HepG2 (cell line): ENCODE measurements at regions not wholly inside any gene's neighbourhood (a gene's known extent, or its start where the extent isn't known, plus 50 kb on each side); places are given as distances from the start of the nearest gene placed in this dataset.

Source experiments
- AKNA ChIP-seq: sonication (generic); formaldehyde crosslinking; IDR thresholded peaks from 2 replicates; pipeline ENCODE4 v1.4.0; 2020; ENCODE audit warnings: missing genetic modification reagents, borderline replicate concordance
- ARNT ChIP-seq: fragments of 450-650 bp; IDR thresholded peaks from 2 replicates; pipeline ENCODE4 v1.6.1; 2017
- ATF5 ChIP-seq: sonication (generic); formaldehyde crosslinking; IDR thresholded peaks from 2 replicates; pipeline ENCODE4 v1.4.0; 2020; ENCODE audit warnings: mild to moderate bottlenecking, low read depth, missing genetic modification reagents
- EED ChIP-seq: sonication (generic); formaldehyde crosslinking; IDR thresholded peaks from 2 replicates; pipeline ENCODE4 v1.5.0; 2020; ENCODE audit warnings: mild to moderate bottlenecking, missing genetic modification reagents
- GPBP1L1 ChIP-seq: sonication (generic); formaldehyde crosslinking; IDR thresholded peaks from 2 replicates; pipeline ENCODE4 v1.5.0; 2020; ENCODE audit warnings: mild to moderate bottlenecking, missing genetic modification reagents
- IRF1 ChIP-seq: sonication (generic); formaldehyde crosslinking; IDR thresholded peaks from 2 replicates; pipeline ENCODE4 v1.4.0; 2020; ENCODE audit warnings: low read depth, mild to moderate bottlenecking, missing genetic modification reagents
- KLF15 ChIP-seq: sonication (generic); formaldehyde crosslinking; IDR thresholded peaks from 2 replicates; pipeline ENCODE4 v1.8.1; 2023; ENCODE audit warnings: borderline replicate concordance, mild to moderate bottlenecking, inconsistent platforms, missing genetic modification reagents, mixed read lengths
- NFKB2 ChIP-seq: sonication (generic); formaldehyde crosslinking; IDR thresholded peaks from 2 replicates; pipeline ENCODE4 v1.4.0; 2020; ENCODE audit warnings: missing genetic modification reagents, borderline replicate concordance
- NFYB ChIP-seq: sonication (generic); formaldehyde crosslinking; IDR thresholded peaks from 2 replicates; pipeline ENCODE4 v1.4.0; 2020; ENCODE audit warnings: missing genetic modification reagents
- NONO ChIP-seq, 2 experiments: fragments of 450-650 bp in 1 of 2; sonication (generic) in 1 of 2; formaldehyde crosslinking in 1 of 2; IDR thresholded peaks in 1 of 2; conservative IDR thresholded peaks in 1 of 2; 2 replicates each; pipeline versions ENCODE4 v1.6.1 to v1.8.0; 2017 to 2022; ENCODE audit warnings: mild to moderate bottlenecking in 1 of 2, missing genetic modification reagents in 1 of 2, moderate library complexity in 1 of 2
- PITX1 ChIP-seq: sonication (generic); formaldehyde crosslinking; IDR thresholded peaks from 2 replicates; pipeline ENCODE4 v1.5.1; 2020; ENCODE audit warnings: mild to moderate bottlenecking, missing genetic modification reagents
- RARA ChIP-seq: IDR thresholded peaks from 2 replicates; pipeline ENCODE4 v1.6.1; 2016; ENCODE audit warnings: missing genetic modification reagents, missing compliant biosample characterization
- ZFP36L2 ChIP-seq: sonication (generic); formaldehyde crosslinking; IDR thresholded peaks from 2 replicates; pipeline ENCODE4 v1.4.0; 2020; ENCODE audit warnings: missing genetic modification reagents
- ZNF317 ChIP-seq: sonication (generic); formaldehyde crosslinking; IDR thresholded peaks from 2 replicates; pipeline ENCODE4 v1.5.0; 2020; ENCODE audit warnings: mild to moderate bottlenecking, missing genetic modification reagents
- ZNF569 ChIP-seq: sonication (generic); formaldehyde crosslinking; IDR thresholded peaks from 2 replicates; pipeline ENCODE4 v1.5.0; 2020; ENCODE audit warnings: mild to moderate bottlenecking, missing genetic modification reagents, moderate library complexity, borderline replicate concordance
- ZNF605 ChIP-seq: sonication (generic); formaldehyde crosslinking; IDR thresholded peaks from 2 replicates; pipeline ENCODE4 v1.8.0; 2022; ENCODE audit warnings: mild to moderate bottlenecking, missing genetic modification reagents
- ZNF607 ChIP-seq: sonication (generic); formaldehyde crosslinking; IDR thresholded peaks from 2 replicates; pipeline ENCODE4 v1.5.1; 2020; ENCODE audit warnings: missing genetic modification reagents, mild to moderate bottlenecking, borderline replicate concordance
- ZNF781 ChIP-seq: sonication (generic); formaldehyde crosslinking; IDR thresholded peaks from 2 replicates; pipeline ENCODE4 v1.5.1; 2020; ENCODE audit warnings: borderline replicate concordance, mild to moderate bottlenecking, missing genetic modification reagents; ENCODE audit errors: not compliant biosample characterization
- ZNF800 ChIP-seq: sonication (generic); formaldehyde crosslinking; IDR thresholded peaks from 2 replicates; pipeline ENCODE4 v1.4.0; 2020; ENCODE audit warnings: missing genetic modification reagents

GRCh38 chr16:21524068-21524751 is 75.2 kb upstream of the METTL9 start (continued):
- TF ChIP-seq ZNF569 (CRISPR knock-in tag) (no peak), RARA (CRISPR knock-in tag) (peak; percentile 45; the same call in 1 of the 2 replicates), ZNF317 (no peak), ZNF605 (CRISPR knock-in tag) (0 out of 2 replicates have a peak, but pooled peaks have one; percentile 0), NFYB (CRISPR knock-in tag) (0 out of 2 replicates have a peak, but pooled peaks have one; percentile 3), KLF15 (0 out of 2 replicates have a peak, but pooled peaks have one; percentile 17), NFKB2 (0 out of 2 replicates have a peak, but pooled peaks have one; percentile 1), ATF5 (CRISPR knock-in tag) (0 out of 2 replicates have a peak, but pooled peaks have one; percentile 15), EED (0 out of 2 replicates have a peak, but pooled peaks have one; percentile 56), ZNF607 (CRISPR knock-in tag) (0 out of 2 replicates have a peak, but pooled peaks have one; percentile 52), ZNF781 (no peak), ZNF800 (CRISPR knock-in tag) (0 out of 2 replicates have a peak, but pooled peaks have one; percentile 55), ZFP36L2 (CRISPR knock-in tag) (no peak), IRF1 (no peak), PITX1 (CRISPR knock-in tag) (peak; percentile 6; the same call in 1 of the 2 replicates), GPBP1L1 (CRISPR knock-in tag) (no peak), ARNT (peak; percentile 33; the same call in 1 of the 2 replicates), NONO (IDR thresholded peaks at IDR 0.05) (0 out of 2 replicates have a peak, but pooled peaks have one; percentile 28), NONO (CRISPR knock-in tag; conservative IDR thresholded peaks at IDR 0.05) (no peak), AKNA (CRISPR knock-in tag) (no peak)
